Keratinocyte (primary cell): ENCODE measurements at regions not wholly inside any gene's neighbourhood (a gene's known extent, or its start where the extent isn't known, plus 50 kb on each side); places are given as distances from the start of the nearest gene placed in this dataset.

Experiments
- DNase-seq: peaks from one replicate; pipeline ENCODE4 v3.0.0-alpha.2; 2011; ENCODE audit warnings: low read depth, missing footprints, low spot score
- FAIRE-seq: peaks from 2 replicates; lab custom pipeline; 2011; peaks lifted over from hg19 to GRCh38; lab: Jason Lieb, UNC
- H2AFZ ChIP-seq: 2 replicates; pipeline ENCODE4 v1.6.0; 2012; ENCODE audit warnings: low read length, control low read depth, inconsistent platforms; ENCODE audit not compliant: control insufficient read depth
- H3K27ac ChIP-seq: 2 replicates; pipeline ENCODE4 v1.5.1; 2011; ENCODE audit warnings: low read length; ENCODE audit not compliant: control insufficient read depth, insufficient read depth
- H3K27me3 ChIP-seq: 3 replicates; pipeline ENCODE4 v1.6.0; 2011; ENCODE audit warnings: low read length; ENCODE audit not compliant: control insufficient read depth, insufficient read depth; ENCODE audit errors: extremely low read depth
- H3K36me3 ChIP-seq, 2 experiments: 2 replicates in 1 of 2; 3 replicates in 1 of 2; pipeline ENCODE4 v1.5.1; 2011; ENCODE audit warnings: low read length in 2 of 2, mild to moderate bottlenecking in 1 of 2; ENCODE audit not compliant: control insufficient read depth in 2 of 2, insufficient read depth in 2 of 2; ENCODE audit errors: extremely low read depth in 1 of 2
- H3K4me1 ChIP-seq: 3 replicates; pipeline ENCODE4 v1.5.1; 2011; ENCODE audit warnings: low read length; ENCODE audit not compliant: control insufficient read depth, insufficient read depth; ENCODE audit errors: extremely low read depth
- H3K4me2 ChIP-seq: 3 replicates; pipeline ENCODE4 v1.6.0; 2011; ENCODE audit warnings: low read depth, low read length; ENCODE audit not compliant: control insufficient read depth, insufficient read depth; ENCODE audit errors: extremely low read depth
- H3K4me3 ChIP-seq, 3 experiments: fragments of 200-600 bp in 1 of 3; sonication (generic) in 1 of 3; 2 replicates in 2 of 3; 3 replicates in 1 of 3; pipeline ENCODE4 v1.5.1; 2011 to 2016; ENCODE audit warnings: low read length in 3 of 3, mild to moderate bottlenecking in 3 of 3, control low read depth in 2 of 3, inconsistent platforms in 1 of 3, low read depth in 1 of 3, mixed read lengths in 1 of 3, mixed run types in 1 of 3, moderate library complexity in 1 of 3; ENCODE audit not compliant: control insufficient read depth in 2 of 3, insufficient read depth in 2 of 3; ENCODE audit errors: extremely low read depth in 1 of 3
- H3K79me2 ChIP-seq: 2 replicates; pipeline ENCODE4 v1.6.0; 2012; ENCODE audit warnings: low read length; ENCODE audit not compliant: control insufficient read depth, insufficient read depth
- H3K9ac ChIP-seq: 3 replicates; pipeline ENCODE4 v1.6.0; 2011; ENCODE audit warnings: low read length; ENCODE audit not compliant: control insufficient read depth, insufficient read depth; ENCODE audit errors: extremely low read depth
- H3K9me1 ChIP-seq: 3 replicates; pipeline ENCODE4 v1.6.0; 2011; ENCODE audit warnings: low read length; ENCODE audit not compliant: control insufficient read depth, insufficient read depth; ENCODE audit errors: extremely low read depth
- H3K9me3 ChIP-seq: 2 replicates; pipeline ENCODE4 v1.5.1; 2012; ENCODE audit warnings: low read depth, low read length; ENCODE audit not compliant: control insufficient read depth
- H4K20me1 ChIP-seq: 3 replicates; pipeline ENCODE4 v1.6.0; 2011; ENCODE audit warnings: low read length; ENCODE audit not compliant: control insufficient read depth, insufficient read depth; ENCODE audit errors: extremely low read depth
- CTCF ChIP-seq, 3 experiments: IDR thresholded peaks in 1 of 3; conservative IDR thresholded peaks in 1 of 3; optimal IDR thresholded peaks in 1 of 3; 2 replicates in 2 of 3; 3 replicates in 1 of 3; pipeline versions ENCODE3 to v1.5.1; 2011; ENCODE audit warnings: low read length in 3 of 3, mild to moderate bottlenecking in 3 of 3, moderate library complexity in 2 of 3, control low read depth in 1 of 3, inconsistent platforms in 1 of 3; ENCODE audit not compliant: insufficient read depth in 2 of 3; ENCODE audit errors: extremely low read depth in 1 of 3
- EZH2 ChIP-seq: IDR thresholded peaks from one replicate; pipeline ENCODE4 v1.6.1; 2012; ENCODE audit warnings: inconsistent platforms, mild to moderate bottlenecking, low read length, moderate library complexity
- dilution Hi-C: fragments of 300-500 bp; cut with MboI; formaldehyde crosslinking; loops from one replicate; pipeline ENCODE4 v1.7.0; 2020; ENCODE audit warnings: low sequenced_read_pairs; ENCODE audit not compliant: extremely low pct_ligation_motif_present

DNA sequence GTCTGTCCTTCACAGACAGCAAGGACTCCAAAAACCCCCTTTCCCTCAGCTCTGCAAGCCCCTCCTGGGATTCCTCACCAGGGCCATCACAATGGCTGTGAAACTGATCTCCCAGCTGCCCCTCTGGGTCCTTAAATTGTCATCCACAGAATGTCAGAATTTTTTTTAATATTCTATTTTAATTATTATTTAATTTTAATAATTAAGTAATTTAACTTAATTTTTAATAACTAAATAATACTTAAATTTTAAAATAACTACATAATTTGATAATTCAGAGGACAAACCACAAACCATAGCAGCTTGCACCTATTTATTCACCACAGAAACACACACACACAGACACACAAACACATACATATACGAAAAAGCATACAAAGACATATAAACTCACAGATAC, 565.8 kb upstream of the COBL start:
- Histone ChIP-seq H3K27ac (no peak overlapping the region), H3K9me3 (peaks cover 5% of the 10 kb centered on the region), H4K20me1 (no peaks in the 10 kb centered on the region), H3K36me3 (no peaks in the 10 kb centered on the region), H3K4me2 (no peak overlapping the region), H3K79me2 (no peaks in the 10 kb centered on the region), H3K9ac (no peak overlapping the region), H2AFZ (no peak overlapping the region), H3K4me1 (no peaks in the 10 kb centered on the region), H3K4me3 (no peak overlapping the region), H3K27me3 (no peaks in the 10 kb centered on the region), H3K9me1 (no peaks in the 10 kb centered on the region)
- DNase-seq (no peak), FAIRE-seq (no peak)
- TF ChIP-seq EZH2 (no peak), CTCF (optimal IDR thresholded peaks at IDR 0.05 in 1 of 3, IDR thresholded peaks at IDR 0.05 in 1 of 3, conservative IDR thresholded peaks at IDR 0.05 in 1 of 3; ENCODE audit: extremely low read depth in 1 of 3, insufficient read depth in 2 of 3, low read length in 3 of 3) (no peak)
- dilution Hi-C loops = no loop called here

GRCh38 chr7:51881309-51881708, 564.7 kb upstream of the COBL start:
- H3K9me1 ChIP-seq = no peaks in the 10 kb centered on the region
- H3K9ac ChIP-seq = no peak overlapping the region
- H3K79me2 ChIP-seq = no peaks in the 10 kb centered on the region
- no peaks in the 10 kb centered on the region for H3K36me3 ChIP-seq
- no peak overlapping the region for H2AFZ ChIP-seq
- DNase-seq = no peak
- H3K27me3 ChIP-seq = no peaks in the 10 kb centered on the region
- dilution Hi-C loops = no loop called here
- H3K4me1 ChIP-seq = no peaks in the 10 kb centered on the region
- no peak overlapping the region for H3K4me3 ChIP-seq
- peaks cover 5% of the 10 kb centered on the region for H3K9me3 ChIP-seq
- TF ChIP-seq CTCF (optimal IDR thresholded peaks at IDR 0.05 in 1 of 3, IDR thresholded peaks at IDR 0.05 in 1 of 3, conservative IDR thresholded peaks at IDR 0.05 in 1 of 3; ENCODE audit: extremely low read depth in 1 of 3, insufficient read depth in 2 of 3, low read length in 3 of 3) = no peak
- no peak for TF ChIP-seq EZH2
- no peak overlapping the region for H3K27ac ChIP-seq
- no peaks in the 10 kb centered on the region for H4K20me1 ChIP-seq
- FAIRE-seq = no peak
- no peak overlapping the region for H3K4me2 ChIP-seq
